Gastroesophageal sphincter (tissue), 4 donors: ENCODE measurements at regions not wholly inside any gene's neighbourhood (a gene's known extent, or its start where the extent isn't known, plus 50 kb on each side); places are given as distances from the start of the nearest gene placed in this dataset.
A peak's percentile ranks its signal among the peaks of the same experiment; 100 is the strongest.

Source experiments
- ATAC-seq: fragments of 150-250 bp; one replicate; pipeline ENCODE4 v1.9.1; 2016; ENCODE audit warnings: mild to moderate bottlenecking, moderate library complexity
- H3K27ac ChIP-seq, 4 donors: fragments of 200-600 bp; sonication (generic) in 3 of 4; 1 replicate in 3 of 4; 2 replicates in 1 of 4; pipeline ENCODE4 v1.5.1; 2016 to 2019
- H3K27me3 ChIP-seq: fragments of 200-600 bp; sonication (generic); one replicate; pipeline ENCODE4 v1.5.1; 2019
- H3K36me3 ChIP-seq, 2 donors: fragments of 200-600 bp; sonication (generic); one replicate each; pipeline ENCODE4 v1.5.1; 2019; ENCODE audit warnings: control low read depth in 1 of 2
- H3K4me1 ChIP-seq, 3 donors: fragments of 200-600 bp; sonication (generic); 1 replicate in 2 of 3; 2 replicates in 1 of 3; pipeline ENCODE4 v1.5.1; 2016 to 2019; ENCODE audit warnings: control low read depth in 2 of 3
- H3K4me3 ChIP-seq, 2 donors: fragments of 200-600 bp; sonication (generic); one replicate each; pipeline ENCODE4 v1.5.1; 2019; ENCODE audit warnings: mild to moderate bottlenecking in 1 of 2, moderate library complexity in 1 of 2
- H3K9me3 ChIP-seq, 3 donors: fragments of 200-600 bp; sonication (generic); one replicate each; pipeline ENCODE4 v1.5.1; 2017 to 2019; ENCODE audit warnings: control low read depth in 2 of 3
- EP300 ChIP-seq: sonication (generic); formaldehyde crosslinking; IDR thresholded peaks from one replicate; pipeline ENCODE4 v1.6.1; 2017; ENCODE audit warnings: antibody characterized with exemption, mild to moderate bottlenecking
- POLR2A ChIP-seq, 2 donors: fragments of 450-650 bp; IDR thresholded peaks; one replicate each; pipeline ENCODE4 v1.6.1; 2017; ENCODE audit warnings: antibody characterized with exemption in 2 of 2, mild to moderate bottlenecking in 2 of 2, moderate library complexity in 1 of 2
- POLR2AphosphoS5 ChIP-seq: sonication (generic); formaldehyde crosslinking; IDR thresholded peaks from one replicate; pipeline ENCODE4 v1.6.1; 2017; ENCODE audit warnings: antibody characterized with exemption
- WGBS, 2 donors: methylation state at CpG; one replicate each; pipeline ENCODE4 v1.1.5; 2018; ENCODE audit warnings: low coverage in 1 of 2; 5-methylcytosine and 5-hydroxymethylcytosine counted together
- TF ChIP-seq, protein P1 (sequence below), 4 experiments: fragments of 200-600 bp in 2 of 4; fragments of 450-650 bp in 2 of 4; sonication (generic) in 1 of 4; IDR thresholded peaks; one replicate each; pipeline ENCODE4 v1.5.1; 2017 to 2019; ENCODE audit warnings: antibody characterized with exemption in 4 of 4, mild to moderate bottlenecking in 2 of 4, moderate library complexity in 2 of 4

DNA sequence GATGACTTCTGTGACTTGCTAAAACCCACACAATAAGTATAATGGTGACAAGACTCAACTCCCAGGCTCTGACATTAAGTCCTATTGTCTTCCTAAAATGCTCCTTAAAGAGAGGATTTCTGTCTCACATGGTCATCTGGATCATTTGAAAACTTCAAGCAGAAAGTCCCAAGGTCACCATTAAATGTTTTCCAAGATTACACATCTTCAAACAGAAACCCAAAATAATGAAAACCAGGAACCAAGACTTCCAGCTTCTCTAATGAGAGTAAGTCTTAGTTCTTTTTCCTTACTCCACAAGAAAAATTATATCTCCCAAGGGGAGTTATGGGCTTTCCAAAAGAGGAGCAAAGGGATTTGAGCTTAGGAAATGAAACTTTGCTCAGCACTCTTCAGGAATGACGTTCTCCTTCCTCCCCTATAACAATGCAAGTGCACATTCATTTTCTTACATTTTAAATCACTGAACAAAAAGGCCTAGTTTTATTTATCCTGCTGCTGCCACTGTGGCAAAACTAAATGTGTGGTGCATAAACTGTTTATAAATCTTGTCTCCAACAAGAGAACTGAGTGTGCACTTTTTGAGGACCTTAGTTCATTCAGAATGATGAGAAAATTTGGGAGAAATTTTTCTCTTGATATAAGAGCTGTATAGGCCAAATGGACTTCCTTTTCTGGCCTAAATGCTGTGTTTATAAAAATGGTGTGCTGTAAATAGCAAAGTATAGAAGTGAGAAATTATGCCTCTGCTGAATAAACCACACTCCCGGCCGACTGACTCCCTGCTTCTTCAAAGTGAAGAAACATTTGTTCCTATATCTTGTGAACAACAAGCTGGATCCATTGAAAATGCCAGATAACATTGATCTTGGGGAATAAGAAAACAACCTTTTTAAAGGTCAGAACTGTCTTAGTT lies 148.4 kb upstream of the PLEKHG7 start:
- Histone ChIP-seq H3K27ac (peak overlapping the region; percentile 35 to 66 (median 62)), H3K4me1 (peaks cover 0 to 54% (median 6%) of the 10 kb centered on the region in 3 donors), H3K27me3 (no peaks in the 10 kb centered on the region), H3K36me3 (no peaks in the 10 kb centered on the region), H3K4me3 (no peak overlapping the region), H3K9me3 (no peaks in the 10 kb centered on the region)
- WGBS, 2 donors, result 31 to 35% methylated on average over 3 of the region's 3 CpGs
- no peak for ATAC-seq
- no peak for TF ChIP-seq EP300
- TF ChIP-seq, protein P1, sequence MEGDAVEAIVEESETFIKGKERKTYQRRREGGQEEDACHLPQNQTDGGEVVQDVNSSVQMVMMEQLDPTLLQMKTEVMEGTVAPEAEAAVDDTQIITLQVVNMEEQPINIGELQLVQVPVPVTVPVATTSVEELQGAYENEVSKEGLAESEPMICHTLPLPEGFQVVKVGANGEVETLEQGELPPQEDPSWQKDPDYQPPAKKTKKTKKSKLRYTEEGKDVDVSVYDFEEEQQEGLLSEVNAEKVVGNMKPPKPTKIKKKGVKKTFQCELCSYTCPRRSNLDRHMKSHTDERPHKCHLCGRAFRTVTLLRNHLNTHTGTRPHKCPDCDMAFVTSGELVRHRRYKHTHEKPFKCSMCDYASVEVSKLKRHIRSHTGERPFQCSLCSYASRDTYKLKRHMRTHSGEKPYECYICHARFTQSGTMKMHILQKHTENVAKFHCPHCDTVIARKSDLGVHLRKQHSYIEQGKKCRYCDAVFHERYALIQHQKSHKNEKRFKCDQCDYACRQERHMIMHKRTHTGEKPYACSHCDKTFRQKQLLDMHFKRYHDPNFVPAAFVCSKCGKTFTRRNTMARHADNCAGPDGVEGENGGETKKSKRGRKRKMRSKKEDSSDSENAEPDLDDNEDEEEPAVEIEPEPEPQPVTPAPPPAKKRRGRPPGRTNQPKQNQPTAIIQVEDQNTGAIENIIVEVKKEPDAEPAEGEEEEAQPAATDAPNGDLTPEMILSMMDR (IDR thresholded peaks at IDR 0.05), result no peak
- peak; percentile 11 for TF ChIP-seq POLR2AphosphoS5

DNA sequence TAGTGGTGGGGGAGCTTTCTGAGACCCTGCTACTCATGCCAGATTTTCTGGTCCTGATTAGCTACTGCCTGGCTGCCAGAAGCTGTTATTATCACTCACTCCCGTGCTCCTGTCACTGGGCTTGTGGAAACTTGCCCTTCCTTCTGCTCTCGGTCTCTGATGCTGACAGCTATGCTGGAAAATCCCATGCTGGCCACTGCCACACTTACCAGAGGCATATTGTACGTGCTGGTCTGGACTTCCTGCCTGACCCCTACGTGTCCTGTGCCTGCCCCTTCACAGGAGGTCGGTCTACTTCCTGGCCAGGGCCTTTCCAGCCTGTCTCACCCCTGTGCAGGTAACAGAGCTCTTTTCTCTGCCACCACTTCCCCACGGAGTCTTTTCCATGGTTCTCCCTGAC lies 149.4 kb upstream of the PLEKHG7 start:
- 44 to 63% methylated on average over 2 to 6 of the region's 6 CpGs for whole genome bisulfite sequencing, 2 donors
- TF ChIP-seq POLR2AphosphoS5 (no peak), EP300 (no peak), POLR2A (IDR thresholded peaks at IDR 0.05) (no peak)
- TF ChIP-seq, protein P1 (IDR thresholded peaks at IDR 0.05), result no peak
- Histone ChIP-seq H3K9me3 (no peaks in the 10 kb centered on the region), H3K4me1 (peaks cover 0 to 46% (median 6%) of the 10 kb centered on the region in 3 donors), H3K27ac (peak overlapping the region in 3 of 4 donors; percentile 46 to 66 (median 58)), H3K4me3 (no peak overlapping the region), H3K36me3 (no peaks in the 10 kb centered on the region), H3K27me3 (no peaks in the 10 kb centered on the region)
- ATAC-seq, result peak; percentile 46

DNA sequence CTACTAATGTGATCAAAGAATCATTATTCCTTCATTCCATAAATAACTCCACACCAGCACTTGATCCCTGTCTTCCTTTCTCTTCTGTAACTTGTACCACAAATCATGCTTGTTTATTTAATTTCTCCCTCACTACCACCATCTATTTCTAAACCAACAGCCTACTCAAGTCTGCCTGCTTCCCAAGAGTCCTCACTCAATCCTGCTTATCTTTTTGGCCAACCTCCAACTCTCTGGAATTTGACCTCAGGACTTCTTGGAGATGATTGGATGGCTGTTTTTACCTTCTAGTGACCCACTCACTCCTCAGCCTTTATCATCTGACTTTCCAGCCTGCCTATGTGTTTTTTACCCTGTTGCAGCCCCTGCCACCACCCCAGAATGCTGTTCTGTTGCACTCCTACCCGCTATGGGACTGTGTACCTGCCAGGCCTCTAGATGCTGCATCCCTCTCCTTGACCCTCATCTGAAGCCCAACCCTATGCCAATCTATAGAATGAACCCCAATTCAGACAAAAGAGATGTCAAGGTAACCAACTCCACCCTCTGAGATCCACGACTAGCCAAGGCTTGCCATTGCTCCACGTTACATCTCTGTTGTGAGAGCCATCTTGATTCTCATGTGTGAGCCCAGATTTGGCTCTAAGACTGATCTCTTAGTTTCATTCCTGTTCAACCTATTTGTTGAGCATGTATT lies 150.2 kb upstream of the PLEKHG7 start:
- Histone ChIP-seq H3K4me1 (peaks cover 0 to 38% (median 6%) of the 10 kb centered on the region in 3 donors), H3K27me3 (no peaks in the 10 kb centered on the region), H3K36me3 (no peaks in the 10 kb centered on the region), H3K4me3 (no peak overlapping the region), H3K27ac (peak overlapping the region in 3 of 4 donors; percentile 46 to 66 (median 58)), H3K9me3 (no peaks in the 10 kb centered on the region)
- no peak for ATAC-seq
- no peak for TF ChIP-seq POLR2AphosphoS5
- TF ChIP-seq EP300, result no peak
- no peak for TF ChIP-seq POLR2A (IDR thresholded peaks at IDR 0.05)
- TF ChIP-seq, protein P1 (IDR thresholded peaks at IDR 0.05), result no peak
- 83 to 87% methylated on average over 1 to 3 of the region's 3 CpGs for WGBS, 2 donors

DNA sequence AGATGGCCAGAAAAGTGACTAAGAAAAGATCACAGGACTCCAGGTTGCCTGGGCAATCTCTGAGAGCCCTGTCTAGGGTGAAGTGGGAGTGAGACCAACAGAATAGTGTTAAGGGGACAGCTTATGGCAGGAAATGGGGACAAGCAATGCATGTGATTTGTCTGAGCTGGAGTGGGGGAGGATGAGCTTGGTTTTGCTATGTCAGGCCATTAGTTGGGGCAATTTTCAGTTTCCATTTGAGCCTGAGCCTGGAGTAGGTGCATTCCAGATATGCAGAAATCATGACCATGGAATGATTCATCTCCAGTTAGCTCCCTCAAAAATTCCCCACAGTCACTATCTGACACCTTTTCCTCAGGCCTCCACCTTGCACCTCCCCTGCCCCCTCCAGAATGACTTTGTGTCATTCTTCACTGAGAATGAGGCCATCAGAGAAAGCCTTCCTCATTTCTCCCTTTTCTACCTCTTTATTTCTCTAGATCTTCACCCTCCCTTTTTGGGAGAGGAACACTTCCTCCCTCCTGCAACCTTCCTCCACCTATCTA lies 150.9 kb upstream of the PLEKHG7 start:
- Histone ChIP-seq H3K36me3 (no peaks in the 10 kb centered on the region), H3K27me3 (no peaks in the 10 kb centered on the region), H3K4me1 (peaks cover 0 to 38% (median 6%) of the 10 kb centered on the region in 3 donors), H3K27ac (no peak overlapping the region), H3K9me3 (no peaks in the 10 kb centered on the region), H3K4me3 (no peak overlapping the region)
- TF ChIP-seq POLR2A (IDR thresholded peaks at IDR 0.05) (no peak), EP300 (no peak), POLR2AphosphoS5 (no peak)
- TF ChIP-seq, protein P1 (IDR thresholded peaks at IDR 0.05), result no peak
- no peak for ATAC-seq
